WTC11 (cell line): ENCODE measurements at regions not wholly inside any gene's neighbourhood (a gene's known extent, or its start where the extent isn't known, plus 50 kb on each side); places are given as distances from the start of the nearest gene placed in this dataset.

ENCODE experiments used
- ATAC-seq: fragments of 200-7000 bp; cut with Tn5 transposase; 2 replicates; pipeline ENCODE4 v1.10.0; 2021; ENCODE audit warnings: mild to moderate bottlenecking, moderate library complexity
- CTCF ChIA-PET: fragments of 300-600 bp; sonication (Branson Sonifier 250); formaldehyde crosslinking; loops from one replicate; lab custom pipeline; 2021; ENCODE audit warnings: antibody characterized with exemption; lab: Charles Lee
- POLR2A ChIA-PET: fragments of 350-600 bp; sonication (Branson Sonifier 250); formaldehyde crosslinking; loops from one replicate; lab custom pipeline; 2021; ENCODE audit warnings: antibody characterized with exemption; lab: Charles Lee
- DNase-seq: peaks from one replicate; pipeline ENCODE4 v3.0.0; 2021; ENCODE audit warnings: low spot score
- H3K27ac Mint-ChIP-seq: 2 replicates; pipeline ENCODE4 v1.8.0; 2021; ENCODE audit warnings: mixed read lengths
- H3K27me3 Mint-ChIP-seq: 2 replicates; pipeline ENCODE4 v1.8.0; 2021; ENCODE audit warnings: low read depth, mild to moderate bottlenecking, moderate library complexity, mixed read lengths
- H3K36me3 Mint-ChIP-seq: 2 replicates; pipeline ENCODE4 v1.8.0; 2021; ENCODE audit warnings: mixed read lengths
- H3K4me1 Mint-ChIP-seq: 2 replicates; pipeline ENCODE4 v1.8.0; 2022; ENCODE audit warnings: mixed read lengths
- H3K4me3 Mint-ChIP-seq: 2 replicates; pipeline ENCODE4 v1.8.0; 2021; ENCODE audit warnings: mild to moderate bottlenecking, moderate library complexity, mixed read lengths
- H3K9me3 Mint-ChIP-seq: 2 replicates; pipeline ENCODE4 v1.8.0; 2021; ENCODE audit warnings: mixed read lengths
- ELF4 ChIP-seq: sonication (generic); formaldehyde crosslinking; IDR thresholded peaks from 2 replicates; pipeline ENCODE4 v1.8.1; 2022; ENCODE audit warnings: low read depth, mild to moderate bottlenecking, moderate library complexity, missing genetic modification reagents
- GRHL2 ChIP-seq: fragments of 250-450 bp; sonication (Bioruptor Pico); IDR thresholded peaks from 2 replicates; pipeline ENCODE4 v1.8.0; 2022; ENCODE audit warnings: mild to moderate bottlenecking, moderate library complexity; ENCODE audit not compliant: insufficient replicate concordance, severe bottlenecking
- MXD4 ChIP-seq: fragments of 250-450 bp; sonication (Bioruptor Pico); IDR thresholded peaks from 2 replicates; pipeline ENCODE4 v1.8.0; 2021; ENCODE audit warnings: mild to moderate bottlenecking, moderate library complexity, borderline replicate concordance
- NFYB ChIP-seq: sonication (generic); formaldehyde crosslinking; conservative IDR thresholded peaks from 2 replicates; pipeline ENCODE4 v1.8.0; 2022; ENCODE audit warnings: low read depth, missing genetic modification reagents
- NR2C2 ChIP-seq: sonication (generic); formaldehyde crosslinking; IDR thresholded peaks from 2 replicates; pipeline ENCODE4 v1.8.0; 2022; ENCODE audit warnings: mild to moderate bottlenecking, missing genetic modification reagents
- OVOL2 ChIP-seq: fragments of 250-450 bp; sonication (Bioruptor Pico); IDR thresholded peaks from 2 replicates; pipeline ENCODE4 v1.9.0; 2021; ENCODE audit warnings: mild to moderate bottlenecking, borderline replicate concordance
- SOX15 ChIP-seq: fragments of 250-450 bp; sonication (Bioruptor Pico); IDR thresholded peaks from 2 replicates; pipeline ENCODE4 v1.9.0; 2021; ENCODE audit warnings: mild to moderate bottlenecking
- SP1 ChIP-seq: sonication (generic); formaldehyde crosslinking; conservative IDR thresholded peaks from 2 replicates; pipeline ENCODE4 v1.8.1; 2022; ENCODE audit warnings: missing genetic modification reagents
- TEAD1 ChIP-seq: sonication (generic); formaldehyde crosslinking; IDR thresholded peaks from 2 replicates; pipeline ENCODE4 v1.8.0; 2022; ENCODE audit warnings: mild to moderate bottlenecking, missing genetic modification reagents
- ZNF138 ChIP-seq: sonication (generic); formaldehyde crosslinking; conservative IDR thresholded peaks from 2 replicates; pipeline ENCODE4 v1.8.1; 2022; ENCODE audit warnings: mild to moderate bottlenecking, moderate library complexity, missing genetic modification reagents
- ZNF416 ChIP-seq: fragments of 250-450 bp; sonication (Bioruptor Pico); IDR thresholded peaks from 2 replicates; pipeline ENCODE4 v1.9.0; 2021; ENCODE audit warnings: mild to moderate bottlenecking, inconsistent platforms
- TF ChIP-seq, protein P1 (sequence below): sonication (generic); formaldehyde crosslinking; IDR thresholded peaks from 2 replicates; pipeline ENCODE4 v1.8.0; 2022; ENCODE audit warnings: mild to moderate bottlenecking, missing genetic modification reagents
- TF ChIP-seq, protein P2 (sequence below): fragments of 250-450 bp; sonication (Bioruptor Pico); IDR thresholded peaks from 2 replicates; pipeline ENCODE4 v1.9.0; 2021; ENCODE audit warnings: mild to moderate bottlenecking
- TF ChIP-seq, protein P3 (sequence below): sonication (generic); formaldehyde crosslinking; IDR thresholded peaks from 2 replicates; pipeline ENCODE4 v1.8.0; 2023; ENCODE audit warnings: mild to moderate bottlenecking, missing genetic modification reagents

DNA sequence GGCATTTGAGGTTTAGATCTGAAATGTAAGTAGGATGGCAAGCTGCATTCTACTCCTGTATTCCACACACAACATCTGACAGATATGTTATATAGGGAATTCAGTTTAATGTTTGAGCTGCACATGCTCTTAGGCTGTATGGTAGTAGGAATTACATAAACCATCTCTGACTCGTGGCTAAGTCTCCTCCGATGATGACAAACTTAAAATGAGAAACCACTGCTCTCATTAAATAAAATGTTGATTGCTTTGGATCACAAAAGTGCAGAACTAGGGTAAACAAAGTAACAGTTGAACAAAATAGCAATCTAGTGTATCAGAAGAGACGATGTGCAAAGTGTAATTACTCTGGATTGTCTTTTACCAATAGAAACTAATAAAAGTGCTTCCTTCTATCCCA is 50.1 kb upstream of the WDR75 start:
- POLR2A ChIA-PET: no interaction called here
- H3K36me3 Mint-ChIP-seq: no peaks in the 10 kb centered on the region
- CTCF ChIA-PET: no interaction called here
- H3K27ac Mint-ChIP-seq: no peak overlapping the region
- H3K27me3 Mint-ChIP-seq: no peaks in the 10 kb centered on the region
- H3K4me3 Mint-ChIP-seq: no peak overlapping the region
- DNase-seq (no peak), ATAC-seq (no peak)
- H3K9me3 Mint-ChIP-seq: peaks cover 7% of the 10 kb centered on the region
- TF ChIP-seq OVOL2 (CRISPR knock-in tag): no peak
- no peak for TF ChIP-seq GRHL2 (CRISPR knock-in tag)
- TF ChIP-seq ZNF416 (CRISPR knock-in tag): no peak
- TF ChIP-seq, protein P1, sequence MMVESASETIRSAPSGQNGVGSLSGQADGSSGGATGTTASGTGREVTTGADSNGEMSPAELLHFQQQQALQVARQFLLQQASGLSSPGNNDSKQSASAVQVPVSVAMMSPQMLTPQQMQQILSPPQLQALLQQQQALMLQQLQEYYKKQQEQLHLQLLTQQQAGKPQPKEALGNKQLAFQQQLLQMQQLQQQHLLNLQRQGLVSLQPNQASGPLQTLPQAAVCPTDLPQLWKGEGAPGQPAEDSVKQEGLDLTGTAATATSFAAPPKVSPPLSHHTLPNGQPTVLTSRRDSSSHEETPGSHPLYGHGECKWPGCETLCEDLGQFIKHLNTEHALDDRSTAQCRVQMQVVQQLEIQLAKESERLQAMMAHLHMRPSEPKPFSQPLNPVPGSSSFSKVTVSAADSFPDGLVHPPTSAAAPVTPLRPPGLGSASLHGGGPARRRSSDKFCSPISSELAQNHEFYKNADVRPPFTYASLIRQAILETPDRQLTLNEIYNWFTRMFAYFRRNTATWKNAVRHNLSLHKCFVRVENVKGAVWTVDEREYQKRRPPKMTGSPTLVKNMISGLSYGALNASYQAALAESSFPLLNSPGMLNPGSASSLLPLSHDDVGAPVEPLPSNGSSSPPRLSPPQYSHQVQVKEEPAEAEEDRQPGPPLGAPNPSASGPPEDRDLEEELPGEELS (CRISPR knock-in tag): no peak
- TF ChIP-seq SOX15: no peak
- TF ChIP-seq TEAD1 (CRISPR knock-in tag): no peak
- no peak for TF ChIP-seq SP1
- no peak for TF ChIP-seq MXD4 (CRISPR knock-in tag)
- TF ChIP-seq, protein P2, sequence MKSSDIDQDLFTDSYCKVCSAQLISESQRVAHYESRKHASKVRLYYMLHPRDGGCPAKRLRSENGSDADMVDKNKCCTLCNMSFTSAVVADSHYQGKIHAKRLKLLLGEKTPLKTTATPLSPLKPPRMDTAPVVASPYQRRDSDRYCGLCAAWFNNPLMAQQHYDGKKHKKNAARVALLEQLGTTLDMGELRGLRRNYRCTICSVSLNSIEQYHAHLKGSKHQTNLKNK (CRISPR knock-in tag): no peak
- TF ChIP-seq, protein P3, sequence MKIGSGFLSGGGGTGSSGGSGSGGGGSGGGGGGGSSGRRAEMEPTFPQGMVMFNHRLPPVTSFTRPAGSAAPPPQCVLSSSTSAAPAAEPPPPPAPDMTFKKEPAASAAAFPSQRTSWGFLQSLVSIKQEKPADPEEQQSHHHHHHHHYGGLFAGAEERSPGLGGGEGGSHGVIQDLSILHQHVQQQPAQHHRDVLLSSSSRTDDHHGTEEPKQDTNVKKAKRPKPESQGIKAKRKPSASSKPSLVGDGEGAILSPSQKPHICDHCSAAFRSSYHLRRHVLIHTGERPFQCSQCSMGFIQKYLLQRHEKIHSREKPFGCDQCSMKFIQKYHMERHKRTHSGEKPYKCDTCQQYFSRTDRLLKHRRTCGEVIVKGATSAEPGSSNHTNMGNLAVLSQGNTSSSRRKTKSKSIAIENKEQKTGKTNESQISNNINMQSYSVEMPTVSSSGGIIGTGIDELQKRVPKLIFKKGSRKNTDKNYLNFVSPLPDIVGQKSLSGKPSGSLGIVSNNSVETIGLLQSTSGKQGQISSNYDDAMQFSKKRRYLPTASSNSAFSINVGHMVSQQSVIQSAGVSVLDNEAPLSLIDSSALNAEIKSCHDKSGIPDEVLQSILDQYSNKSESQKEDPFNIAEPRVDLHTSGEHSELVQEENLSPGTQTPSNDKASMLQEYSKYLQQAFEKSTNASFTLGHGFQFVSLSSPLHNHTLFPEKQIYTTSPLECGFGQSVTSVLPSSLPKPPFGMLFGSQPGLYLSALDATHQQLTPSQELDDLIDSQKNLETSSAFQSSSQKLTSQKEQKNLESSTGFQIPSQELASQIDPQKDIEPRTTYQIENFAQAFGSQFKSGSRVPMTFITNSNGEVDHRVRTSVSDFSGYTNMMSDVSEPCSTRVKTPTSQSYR (CRISPR knock-in tag): no peak
- no peak for TF ChIP-seq ELF4 (CRISPR knock-in tag)
- TF ChIP-seq ZNF138 (CRISPR knock-in tag): no peak
- TF ChIP-seq NR2C2 (CRISPR knock-in tag): no peak
- TF ChIP-seq NFYB (CRISPR knock-in tag): no peak
- H3K4me1 Mint-ChIP-seq: no peaks in the 10 kb centered on the region
